ENCODE measurements at regions not wholly inside any gene's neighbourhood (a gene's known extent, or its start where the extent isn't known, plus 50 kb on each side); places are given as distances from the start of the nearest gene placed in this dataset.

- H3K27ac Mint-ChIP-seq, result no peak overlapping the region
- H3K27me3 Mint-ChIP-seq (ENCODE audit: low read depth), result no peaks in the 10 kb centered on the region
- H3K9me3 Mint-ChIP-seq, result no peaks in the 10 kb centered on the region
- peaks cover 5% of the 10 kb centered on the region for H3K4me1 Mint-ChIP-seq (ENCODE audit: low read depth)
- H3K36me3 Mint-ChIP-seq (ENCODE audit: low read depth), result no peaks in the 10 kb centered on the region
- no peak overlapping the region for H3K4me3 Mint-ChIP-seq
Measured at GRCh38 chr20:48471176-48471575, 356.6 kb downstream of the PREX1 start.

- H3K4me1 Mint-ChIP-seq (ENCODE audit: low read depth), result peaks cover 5% of the 10 kb centered on the region
- no peak overlapping the region for H3K27ac Mint-ChIP-seq
- no peaks in the 10 kb centered on the region for H3K36me3 Mint-ChIP-seq (ENCODE audit: low read depth)
- H3K9me3 Mint-ChIP-seq, result no peaks in the 10 kb centered on the region
- H3K4me3 Mint-ChIP-seq, result no peak overlapping the region
- H3K27me3 Mint-ChIP-seq (ENCODE audit: low read depth), result no peaks in the 10 kb centered on the region
Measured at GRCh38 chr20:48470141-48470540, 357.7 kb downstream of the PREX1 start.

GRCh38 chr20:48469026-48469425 lies 358.8 kb downstream of the PREX1 start:
- no peaks in the 10 kb centered on the region for H3K36me3 Mint-ChIP-seq (ENCODE audit: low read depth)
- no peaks in the 10 kb centered on the region for H3K9me3 Mint-ChIP-seq
- peaks cover 5% of the 10 kb centered on the region for H3K4me1 Mint-ChIP-seq (ENCODE audit: low read depth)
- H3K4me3 Mint-ChIP-seq, result no peak overlapping the region
- no peaks in the 10 kb centered on the region for H3K27me3 Mint-ChIP-seq (ENCODE audit: low read depth)
- H3K27ac Mint-ChIP-seq, result no peak overlapping the region

- no peaks in the 10 kb centered on the region for H3K9me3 Mint-ChIP-seq
- no peak overlapping the region for H3K27ac Mint-ChIP-seq
- no peaks in the 10 kb centered on the region for H3K36me3 Mint-ChIP-seq (ENCODE audit: low read depth)
- H3K4me1 Mint-ChIP-seq (ENCODE audit: low read depth), result peaks cover 5% of the 10 kb centered on the region
- no peak overlapping the region for H3K4me3 Mint-ChIP-seq
- no peaks in the 10 kb centered on the region for H3K27me3 Mint-ChIP-seq (ENCODE audit: low read depth)
Measured at GRCh38 chr20:48468571-48468970, 359.2 kb downstream of the PREX1 start.

- no peak overlapping the region for H3K4me3 Mint-ChIP-seq
- no peaks in the 10 kb centered on the region for H3K9me3 Mint-ChIP-seq
- H3K27me3 Mint-ChIP-seq (ENCODE audit: low read depth), result no peaks in the 10 kb centered on the region
- H3K36me3 Mint-ChIP-seq (ENCODE audit: low read depth), result no peaks in the 10 kb centered on the region
- peaks cover 5% of the 10 kb centered on the region for H3K4me1 Mint-ChIP-seq (ENCODE audit: low read depth)
- H3K27ac Mint-ChIP-seq, result no peak overlapping the region
Measured at GRCh38 chr20:48467622-48468021, 360.2 kb downstream of the PREX1 start.

- H3K36me3 Mint-ChIP-seq (ENCODE audit: low read depth), result no peaks in the 10 kb centered on the region
- H3K27me3 Mint-ChIP-seq (ENCODE audit: low read depth), result peaks cover 5% of the 10 kb centered on the region
- H3K9me3 Mint-ChIP-seq, result no peaks in the 10 kb centered on the region
Measured at GRCh38 chr20:48465271-48465670, 362.5 kb downstream of the PREX1 start.

GRCh38 chr20:48463916-48464315 lies 363.9 kb downstream of the PREX1 start:
- Mint-ChIP-seq H3K36me3 (ENCODE audit: low read depth) (no peaks in the 10 kb centered on the region), H3K9me3 (no peaks in the 10 kb centered on the region), H3K4me3 (no peak overlapping the region), H3K4me1 (ENCODE audit: low read depth) (peaks cover 5% of the 10 kb centered on the region), H3K27ac (no peak overlapping the region), H3K27me3 (ENCODE audit: low read depth) (peaks cover 5% of the 10 kb centered on the region)

More at GRCh38 chr20:48465271-48465670, 362.5 kb downstream of the PREX1 start:
- H3K4me3 Mint-ChIP-seq, result no peak overlapping the region
- no peak overlapping the region for H3K27ac Mint-ChIP-seq
- H3K4me1 Mint-ChIP-seq (ENCODE audit: low read depth), result peaks cover 5% of the 10 kb centered on the region

- Mint-ChIP-seq H3K9me3 (no peaks in the 10 kb centered on the region), H3K27ac (no peak overlapping the region), H3K27me3 (ENCODE audit: low read depth) (peaks cover 5% of the 10 kb centered on the region), H3K4me3 (no peak overlapping the region), H3K36me3 (ENCODE audit: low read depth) (no peaks in the 10 kb centered on the region), H3K4me1 (ENCODE audit: low read depth) (peaks cover 5% of the 10 kb centered on the region)
Measured at GRCh38 chr20:48463096-48463720, 364.6 kb downstream of the PREX1 start.

GRCh38 chr20:48461735-48462119 lies 366.1 kb downstream of the PREX1 start:
- Mint-ChIP-seq H3K27me3 (ENCODE audit: low read depth) (peaks cover 5% of the 10 kb centered on the region), H3K4me1 (ENCODE audit: low read depth) (no peaks in the 10 kb centered on the region), H3K36me3 (ENCODE audit: low read depth) (no peaks in the 10 kb centered on the region), H3K27ac (no peak overlapping the region), H3K9me3 (no peaks in the 10 kb centered on the region), H3K4me3 (no peak overlapping the region)

- Mint-ChIP-seq H3K4me3 (no peak overlapping the region), H3K27ac (no peak overlapping the region)
Measured at GRCh38 chr20:48461091-48461734, 366.6 kb downstream of the PREX1 start.

GRCh38 chr20:48460681-48461080 lies 367.1 kb downstream of the PREX1 start:
- H3K27ac Mint-ChIP-seq, result no peak overlapping the region
- no peak overlapping the region for H3K4me3 Mint-ChIP-seq
- peaks cover 5% of the 10 kb centered on the region for H3K27me3 Mint-ChIP-seq (ENCODE audit: low read depth)

More at GRCh38 chr20:48461091-48461734, 366.6 kb downstream of the PREX1 start:
- H3K27me3 Mint-ChIP-seq (ENCODE audit: low read depth), result peaks cover 5% of the 10 kb centered on the region
- no peaks in the 10 kb centered on the region for H3K9me3 Mint-ChIP-seq
- H3K4me1 Mint-ChIP-seq (ENCODE audit: low read depth), result no peaks in the 10 kb centered on the region
- no peaks in the 10 kb centered on the region for H3K36me3 Mint-ChIP-seq (ENCODE audit: low read depth)

GRCh38 chr20:48459722-48460395 lies 367.9 kb downstream of the PREX1 start:
- peaks cover 5% of the 10 kb centered on the region for H3K27me3 Mint-ChIP-seq (ENCODE audit: low read depth)
- H3K36me3 Mint-ChIP-seq (ENCODE audit: low read depth), result no peaks in the 10 kb centered on the region
- H3K4me3 Mint-ChIP-seq, result no peak overlapping the region
- H3K4me1 Mint-ChIP-seq (ENCODE audit: low read depth), result no peaks in the 10 kb centered on the region
- H3K9me3 Mint-ChIP-seq, result no peaks in the 10 kb centered on the region
- no peak overlapping the region for H3K27ac Mint-ChIP-seq

More at GRCh38 chr20:48460681-48461080, 367.1 kb downstream of the PREX1 start:
- H3K9me3 Mint-ChIP-seq, result no peaks in the 10 kb centered on the region
- H3K36me3 Mint-ChIP-seq (ENCODE audit: low read depth), result no peaks in the 10 kb centered on the region
- H3K4me1 Mint-ChIP-seq (ENCODE audit: low read depth), result no peaks in the 10 kb centered on the region

GRCh38 chr20:48458601-48459385 lies 369.0 kb downstream of the PREX1 start:
- Mint-ChIP-seq H3K4me3 (no peak overlapping the region), H3K9me3 (no peaks in the 10 kb centered on the region), H3K36me3 (ENCODE audit: low read depth) (no peaks in the 10 kb centered on the region), H3K27ac (no peak overlapping the region), H3K27me3 (ENCODE audit: low read depth) (peaks cover 5% of the 10 kb centered on the region), H3K4me1 (ENCODE audit: low read depth) (no peaks in the 10 kb centered on the region)

GRCh38 chr20:48458003-48458377 lies 369.8 kb downstream of the PREX1 start:
- Mint-ChIP-seq H3K9me3 (no peaks in the 10 kb centered on the region), H3K4me1 (ENCODE audit: low read depth) (no peaks in the 10 kb centered on the region), H3K4me3 (no peak overlapping the region), H3K27me3 (ENCODE audit: low read depth) (peaks cover 5% of the 10 kb centered on the region), H3K27ac (no peak overlapping the region), H3K36me3 (ENCODE audit: low read depth) (no peaks in the 10 kb centered on the region)

All from T-helper 1 cell treated with Interleukin-12 subunit alpha and Interleukin-12 subunit beta and Interleukin-4 antibody, amounts not matched to agents 30 μg/mL and 1 μg/mL, for 36 hours (primary cell).